Hepatocyte (in vitro differentiated cells): ENCODE measurements at regions not wholly inside any gene's neighbourhood (a gene's known extent, or its start where the extent isn't known, plus 50 kb on each side); places are given as distances from the start of the nearest gene placed in this dataset.

ENCODE experiments used
- EZH2 ChIP-seq: fragments of 200-600 bp; sonication (generic); IDR thresholded peaks from 2 replicates; pipeline ENCODE4 v1.6.1; 2016; ENCODE audit warnings: antibody characterized with exemption, mild to moderate bottlenecking, borderline replicate concordance
- EZH2phosphoT487 ChIP-seq: fragments of 200-600 bp; sonication (generic); IDR thresholded peaks from one replicate; pipeline ENCODE4 v1.6.1; 2018; ENCODE audit warnings: antibody characterized with exemption, mild to moderate bottlenecking, low read depth, moderate library complexity; ENCODE audit not compliant: unreplicated experiment, severe bottlenecking
- TF ChIP-seq, protein P1 (sequence below): fragments of 200-600 bp; sonication (generic); IDR thresholded peaks from 2 replicates; pipeline ENCODE4 v1.5.1; 2016; ENCODE audit warnings: antibody characterized with exemption, mild to moderate bottlenecking; ENCODE audit not compliant: poor library complexity

DNA sequence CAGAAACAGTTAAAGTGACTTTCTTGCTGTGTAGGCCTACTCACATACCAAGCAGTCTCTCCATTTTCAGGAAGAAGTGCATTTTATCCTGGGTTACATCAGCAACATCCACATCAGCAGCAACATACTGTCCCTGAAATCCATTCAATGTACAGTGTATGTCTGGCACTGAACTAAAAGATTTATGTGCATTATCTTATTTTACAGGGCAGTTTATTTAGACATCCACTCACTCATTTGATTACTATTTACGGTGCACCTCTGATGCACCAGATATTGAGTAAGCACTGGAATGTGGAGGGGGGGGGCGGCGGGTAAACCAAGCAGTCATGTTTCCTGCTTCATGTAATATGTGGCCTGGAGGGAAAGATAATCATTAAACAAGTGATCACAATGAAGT is 1128.2 kb downstream of the BCL11A start:
- TF ChIP-seq, protein P1, sequence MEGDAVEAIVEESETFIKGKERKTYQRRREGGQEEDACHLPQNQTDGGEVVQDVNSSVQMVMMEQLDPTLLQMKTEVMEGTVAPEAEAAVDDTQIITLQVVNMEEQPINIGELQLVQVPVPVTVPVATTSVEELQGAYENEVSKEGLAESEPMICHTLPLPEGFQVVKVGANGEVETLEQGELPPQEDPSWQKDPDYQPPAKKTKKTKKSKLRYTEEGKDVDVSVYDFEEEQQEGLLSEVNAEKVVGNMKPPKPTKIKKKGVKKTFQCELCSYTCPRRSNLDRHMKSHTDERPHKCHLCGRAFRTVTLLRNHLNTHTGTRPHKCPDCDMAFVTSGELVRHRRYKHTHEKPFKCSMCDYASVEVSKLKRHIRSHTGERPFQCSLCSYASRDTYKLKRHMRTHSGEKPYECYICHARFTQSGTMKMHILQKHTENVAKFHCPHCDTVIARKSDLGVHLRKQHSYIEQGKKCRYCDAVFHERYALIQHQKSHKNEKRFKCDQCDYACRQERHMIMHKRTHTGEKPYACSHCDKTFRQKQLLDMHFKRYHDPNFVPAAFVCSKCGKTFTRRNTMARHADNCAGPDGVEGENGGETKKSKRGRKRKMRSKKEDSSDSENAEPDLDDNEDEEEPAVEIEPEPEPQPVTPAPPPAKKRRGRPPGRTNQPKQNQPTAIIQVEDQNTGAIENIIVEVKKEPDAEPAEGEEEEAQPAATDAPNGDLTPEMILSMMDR, result no peak
- TF ChIP-seq EZH2phosphoT487 (no peak), EZH2 (no peak)
